ENCODE measurements at regions not wholly inside any gene's neighbourhood (a gene's known extent, or its start where the extent isn't known, plus 50 kb on each side); places are given as distances from the start of the nearest gene placed in this dataset.

DNA sequence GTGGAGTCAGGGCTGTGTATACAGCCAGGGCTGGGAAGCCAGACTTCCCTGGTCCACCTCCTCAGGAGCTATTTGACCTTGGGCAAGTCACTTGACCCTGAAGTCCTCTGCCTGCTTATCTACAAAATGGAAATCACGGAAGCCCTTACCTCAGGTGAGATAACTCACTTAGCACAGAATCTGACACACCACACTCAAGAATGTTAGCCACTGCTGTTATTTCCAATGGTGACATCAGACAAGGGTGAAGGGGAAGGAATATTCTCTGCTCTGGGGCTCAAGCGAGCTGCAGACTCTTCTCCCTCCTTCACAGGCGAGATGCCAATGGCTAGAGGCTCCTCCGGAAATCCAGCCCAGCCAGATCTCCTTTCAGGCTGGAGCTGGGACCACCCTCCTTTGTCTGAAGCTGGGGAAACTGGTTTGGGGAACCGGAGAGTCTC lies 189.6 kb downstream of the HAUS1 start:
- Histone ChIP-seq H3K36me3 (ENCODE audit: control insufficient read depth in 4 of 4, insufficient read depth in 3 of 4, low read depth in 1 of 4, low read length in 3 of 4) (no peaks in the 10 kb centered on the region), H3K9me3 (ENCODE audit: control insufficient read depth in 4 of 4, low read length in 3 of 4) (no peaks in the 10 kb centered on the region), H3K9ac (ENCODE audit: low read depth in 1 of 2, low read length in 2 of 2) (no peak overlapping the region), H3K27ac (ENCODE audit: low read depth in 1 of 2, low read length in 2 of 2) (no peak overlapping the region), H3K4me1 (ENCODE audit: control insufficient read depth in 4 of 4, insufficient read depth in 4 of 4, low read length in 3 of 4) (peaks cover 4 to 9% (median 8%) of the 10 kb centered on the region in 4 donors), H3K4me3 (ENCODE audit: low read depth in 1 of 3, low read length in 3 of 3) (no peak overlapping the region), H3K27me3 (ENCODE audit: control insufficient read depth in 4 of 4, insufficient read depth in 4 of 4, low read length in 3 of 4) (no peaks in the 10 kb centered on the region)
- TF ChIP-seq SP1 (IDR thresholded peaks at IDR 0.05), result no peak
- TF ChIP-seq, protein P1, sequence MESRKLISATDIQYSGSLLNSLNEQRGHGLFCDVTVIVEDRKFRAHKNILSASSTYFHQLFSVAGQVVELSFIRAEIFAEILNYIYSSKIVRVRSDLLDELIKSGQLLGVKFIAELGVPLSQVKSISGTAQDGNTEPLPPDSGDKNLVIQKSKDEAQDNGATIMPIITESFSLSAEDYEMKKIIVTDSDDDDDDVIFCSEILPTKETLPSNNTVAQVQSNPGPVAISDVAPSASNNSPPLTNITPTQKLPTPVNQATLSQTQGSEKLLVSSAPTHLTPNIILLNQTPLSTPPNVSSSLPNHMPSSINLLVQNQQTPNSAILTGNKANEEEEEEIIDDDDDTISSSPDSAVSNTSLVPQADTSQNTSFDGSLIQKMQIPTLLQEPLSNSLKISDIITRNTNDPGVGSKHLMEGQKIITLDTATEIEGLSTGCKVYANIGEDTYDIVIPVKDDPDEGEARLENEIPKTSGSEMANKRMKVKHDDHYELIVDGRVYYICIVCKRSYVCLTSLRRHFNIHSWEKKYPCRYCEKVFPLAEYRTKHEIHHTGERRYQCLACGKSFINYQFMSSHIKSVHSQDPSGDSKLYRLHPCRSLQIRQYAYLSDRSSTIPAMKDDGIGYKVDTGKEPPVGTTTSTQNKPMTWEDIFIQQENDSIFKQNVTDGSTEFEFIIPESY (IDR thresholded peaks at IDR 0.05), result no peak
- WGBS, result 79% methylated on average over 5 of the region's 5 CpGs
- DNase-seq (ENCODE audit: low spot score), result no peak

DNA sequence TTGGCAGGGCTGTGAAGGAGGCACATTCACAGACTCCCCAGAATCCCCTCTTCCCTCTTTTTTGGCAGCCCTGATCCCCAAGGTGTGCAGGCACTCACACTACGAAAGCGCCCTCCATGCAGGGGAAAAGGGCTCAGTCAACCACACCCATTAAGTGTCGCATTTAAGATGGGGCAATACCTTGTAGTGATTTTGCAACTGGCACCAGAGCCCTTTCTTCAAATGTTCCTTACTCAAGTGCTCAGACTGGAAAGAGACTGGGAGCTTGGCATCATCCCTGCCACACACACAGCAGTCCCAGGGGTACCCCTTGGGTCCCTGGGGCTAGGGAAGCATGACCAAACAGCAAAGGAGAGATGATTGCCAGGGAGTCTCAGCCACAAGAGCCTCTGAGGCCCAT lies 190.1 kb downstream of the HAUS1 start:
- Histone ChIP-seq H3K36me3 (ENCODE audit: control insufficient read depth in 4 of 4, insufficient read depth in 3 of 4, low read depth in 1 of 4, low read length in 3 of 4) (no peaks in the 10 kb centered on the region), H3K9ac (ENCODE audit: low read depth in 1 of 2, low read length in 2 of 2) (no peak overlapping the region), H3K4me3 (ENCODE audit: low read depth in 1 of 3, low read length in 3 of 3) (no peak overlapping the region), H3K27me3 (ENCODE audit: control insufficient read depth in 4 of 4, insufficient read depth in 4 of 4, low read length in 3 of 4) (no peaks in the 10 kb centered on the region), H3K9me3 (ENCODE audit: control insufficient read depth in 4 of 4, low read length in 3 of 4) (no peaks in the 10 kb centered on the region), H3K4me1 (ENCODE audit: control insufficient read depth in 4 of 4, insufficient read depth in 4 of 4, low read length in 3 of 4) (peaks cover 4 to 9% (median 8%) of the 10 kb centered on the region in 4 donors), H3K27ac (ENCODE audit: low read depth in 1 of 2, low read length in 2 of 2) (no peak overlapping the region)
- WGBS, result 92% methylated on average over 3 of the region's 3 CpGs
- TF ChIP-seq FOXA2 (IDR thresholded peaks at IDR 0.05), result no peak
- no peak for TF ChIP-seq RXRA (IDR thresholded peaks at IDR 0.05)
- no peak for DNase-seq (ENCODE audit: low spot score)

DNA sequence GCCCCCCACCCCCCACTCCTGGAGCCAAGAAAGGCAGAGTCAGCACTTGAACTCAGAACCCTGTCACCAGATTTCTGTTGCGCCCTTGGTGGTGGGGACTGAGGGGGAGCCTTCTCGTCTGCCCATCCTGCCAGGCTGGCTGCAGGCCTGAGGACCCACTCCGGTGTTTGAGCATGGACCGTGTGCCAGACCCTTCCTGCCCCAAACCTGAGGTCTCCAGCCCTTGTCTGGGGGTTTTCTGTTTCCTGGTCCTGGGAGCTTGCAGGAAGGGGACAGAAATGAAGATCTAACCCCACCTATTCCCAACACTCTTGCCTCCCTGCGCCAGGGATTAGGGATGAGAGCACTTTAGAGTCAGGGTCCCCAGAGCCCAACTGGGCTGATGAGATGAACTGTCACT lies 190.6 kb downstream of the HAUS1 start:
- WGBS, result 92% methylated on average over 5 of the region's 5 CpGs
- no peaks in the 10 kb centered on the region for H3K27me3 ChIP-seq (ENCODE audit: control insufficient read depth in 4 of 4, insufficient read depth in 4 of 4, low read length in 3 of 4)
- H3K9ac ChIP-seq (ENCODE audit: low read depth in 1 of 2, low read length in 2 of 2), result no peak overlapping the region
- H3K36me3 ChIP-seq (ENCODE audit: control insufficient read depth in 4 of 4, insufficient read depth in 3 of 4, low read depth in 1 of 4, low read length in 3 of 4), result no peaks in the 10 kb centered on the region
- H3K4me3 ChIP-seq (ENCODE audit: low read depth in 1 of 3, low read length in 3 of 3), result no peak overlapping the region
- H3K9me3 ChIP-seq (ENCODE audit: control insufficient read depth in 4 of 4, low read length in 3 of 4), result no peaks in the 10 kb centered on the region
- H3K27ac ChIP-seq (ENCODE audit: low read depth in 1 of 2, low read length in 2 of 2), result no peak overlapping the region
- H3K4me1 ChIP-seq (ENCODE audit: control insufficient read depth in 4 of 4, insufficient read depth in 4 of 4, low read length in 3 of 4), result peaks cover 4 to 9% (median 8%) of the 10 kb centered on the region in 4 donors
- DNase-seq (ENCODE audit: low spot score), result no peak
- TF ChIP-seq FOXA1 (IDR thresholded peaks at IDR 0.05) (no peak), FOXA2 (IDR thresholded peaks at IDR 0.05) (no peak), RAD21 (IDR thresholded peaks at IDR 0.05) (no peak), HNF4A (conservative IDR thresholded peaks at IDR 0.05) (no peak)
- TF ChIP-seq, protein P2, sequence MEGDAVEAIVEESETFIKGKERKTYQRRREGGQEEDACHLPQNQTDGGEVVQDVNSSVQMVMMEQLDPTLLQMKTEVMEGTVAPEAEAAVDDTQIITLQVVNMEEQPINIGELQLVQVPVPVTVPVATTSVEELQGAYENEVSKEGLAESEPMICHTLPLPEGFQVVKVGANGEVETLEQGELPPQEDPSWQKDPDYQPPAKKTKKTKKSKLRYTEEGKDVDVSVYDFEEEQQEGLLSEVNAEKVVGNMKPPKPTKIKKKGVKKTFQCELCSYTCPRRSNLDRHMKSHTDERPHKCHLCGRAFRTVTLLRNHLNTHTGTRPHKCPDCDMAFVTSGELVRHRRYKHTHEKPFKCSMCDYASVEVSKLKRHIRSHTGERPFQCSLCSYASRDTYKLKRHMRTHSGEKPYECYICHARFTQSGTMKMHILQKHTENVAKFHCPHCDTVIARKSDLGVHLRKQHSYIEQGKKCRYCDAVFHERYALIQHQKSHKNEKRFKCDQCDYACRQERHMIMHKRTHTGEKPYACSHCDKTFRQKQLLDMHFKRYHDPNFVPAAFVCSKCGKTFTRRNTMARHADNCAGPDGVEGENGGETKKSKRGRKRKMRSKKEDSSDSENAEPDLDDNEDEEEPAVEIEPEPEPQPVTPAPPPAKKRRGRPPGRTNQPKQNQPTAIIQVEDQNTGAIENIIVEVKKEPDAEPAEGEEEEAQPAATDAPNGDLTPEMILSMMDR (IDR thresholded peaks at IDR 0.05; ENCODE audit: low read depth, low read length, missing input control), result no peak
- TF ChIP-seq, protein P1 (IDR thresholded peaks at IDR 0.05), result no peak
- TF ChIP-seq, protein P3, sequence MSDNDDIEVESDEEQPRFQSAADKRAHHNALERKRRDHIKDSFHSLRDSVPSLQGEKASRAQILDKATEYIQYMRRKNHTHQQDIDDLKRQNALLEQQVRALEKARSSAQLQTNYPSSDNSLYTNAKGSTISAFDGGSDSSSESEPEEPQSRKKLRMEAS (IDR thresholded peaks at IDR 0.05), result no peak

All from liver (tissue), 8 donors.